ENCODE measurements at regions not wholly inside any gene's neighbourhood (a gene's known extent, or its start where the extent isn't known, plus 50 kb on each side); places are given as distances from the start of the nearest gene placed in this dataset.

- H3K4me1 Mint-ChIP-seq, result peaks cover 0 to 9% (median 8%) of the 10 kb centered on the region in 4 donors
- no peak for ATAC-seq (ENCODE audit: low read depth in 2 of 2)
Observed at GRCh38 chr4:56286763-56287162, 100.5 kb downstream of the AASDH start.

GRCh38 chr4:56283375-56283774, 103.9 kb downstream of the AASDH start:
- DNase-seq, result no peak
- Histone ChIP-seq H3K9me3 (ENCODE audit: control insufficient read depth in 2 of 2, low read length in 2 of 2) (no peaks in the 10 kb centered on the region), H3K27me3 (ENCODE audit: control insufficient read depth, insufficient read depth, low read length) (no peaks in the 10 kb centered on the region), H3K4me1 (ENCODE audit: control insufficient read depth, insufficient read depth, low read length, poor library complexity, severe bottlenecking) (no peaks in the 10 kb centered on the region), H3K36me3 (ENCODE audit: control insufficient read depth, insufficient read depth, low read length) (no peaks in the 10 kb centered on the region), H3K27ac (ENCODE audit: insufficient read depth, low read length, poor library complexity, severe bottlenecking) (no peak overlapping the region), H3K4me3 (ENCODE audit: low read depth, low read length) (no peak overlapping the region)
- no peaks in the 10 kb centered on the region for H3K4me1 Mint-ChIP-seq
- no peak overlapping the region for H3K4me3 Mint-ChIP-seq
- no peak for ATAC-seq (ENCODE audit: low read depth in 2 of 2)
- H3K36me3 Mint-ChIP-seq, result no peaks in the 10 kb centered on the region
- H3K27ac Mint-ChIP-seq, result no peak overlapping the region
- peaks cover 0 to 2% (median 0%) of the 10 kb centered on the region in 7 donors for H3K9me3 Mint-ChIP-seq
- H3K27me3 Mint-ChIP-seq, result peaks cover 4% of the 10 kb centered on the region

More at GRCh38 chr4:56286763-56287162, 100.5 kb downstream of the AASDH start:
- Histone ChIP-seq H3K9me3 (ENCODE audit: control insufficient read depth in 2 of 2, low read length in 2 of 2) (no peaks in the 10 kb centered on the region), H3K27me3 (ENCODE audit: control insufficient read depth, insufficient read depth, low read length) (peaks cover 4% of the 10 kb centered on the region), H3K4me3 (ENCODE audit: low read depth, low read length) (no peak overlapping the region), H3K27ac (ENCODE audit: insufficient read depth, low read length, poor library complexity, severe bottlenecking) (no peak overlapping the region), H3K36me3 (ENCODE audit: control insufficient read depth, insufficient read depth, low read length) (no peaks in the 10 kb centered on the region), H3K4me1 (ENCODE audit: control insufficient read depth, insufficient read depth, low read length, poor library complexity, severe bottlenecking) (peaks cover 5% of the 10 kb centered on the region)
- H3K9me3 Mint-ChIP-seq, result peaks cover 0 to 4% (median under 1%) of the 10 kb centered on the region in 7 donors
- H3K27me3 Mint-ChIP-seq, result peaks cover 6% of the 10 kb centered on the region
- H3K36me3 Mint-ChIP-seq, result no peaks in the 10 kb centered on the region
- no peak overlapping the region for H3K27ac Mint-ChIP-seq
- no peak for DNase-seq
- H3K4me3 Mint-ChIP-seq, result no peak overlapping the region

GRCh38 chr4:56282004-56282403, 105.3 kb downstream of the AASDH start:
- no peaks in the 10 kb centered on the region for H3K4me1 ChIP-seq (ENCODE audit: control insufficient read depth, insufficient read depth, low read length, poor library complexity, severe bottlenecking)
- peaks cover 0 to 2% (median 0%) of the 10 kb centered on the region in 7 donors for H3K9me3 Mint-ChIP-seq

GRCh38 chr4:56276547-56276946, 110.7 kb downstream of the AASDH start:
- no peak for ATAC-seq (ENCODE audit: low read depth in 2 of 2)
- Histone ChIP-seq H3K9me3 (ENCODE audit: control insufficient read depth in 2 of 2, low read length in 2 of 2) (no peaks in the 10 kb centered on the region), H3K27ac (ENCODE audit: insufficient read depth, low read length, poor library complexity, severe bottlenecking) (no peak overlapping the region), H3K36me3 (ENCODE audit: control insufficient read depth, insufficient read depth, low read length) (no peaks in the 10 kb centered on the region), H3K4me3 (ENCODE audit: low read depth, low read length) (no peak overlapping the region), H3K4me1 (ENCODE audit: control insufficient read depth, insufficient read depth, low read length, poor library complexity, severe bottlenecking) (no peaks in the 10 kb centered on the region), H3K27me3 (ENCODE audit: control insufficient read depth, insufficient read depth, low read length) (no peaks in the 10 kb centered on the region)
- H3K4me1 Mint-ChIP-seq, result no peaks in the 10 kb centered on the region
- peaks cover 4% of the 10 kb centered on the region for H3K27me3 Mint-ChIP-seq
- H3K27ac Mint-ChIP-seq, result no peak overlapping the region
- peaks cover 0 to 2% (median 0%) of the 10 kb centered on the region in 7 donors for H3K9me3 Mint-ChIP-seq
- H3K4me3 Mint-ChIP-seq, result no peak overlapping the region
- H3K36me3 Mint-ChIP-seq, result no peaks in the 10 kb centered on the region
- no peak for DNase-seq

More at GRCh38 chr4:56282004-56282403, 105.3 kb downstream of the AASDH start:
- H3K36me3 ChIP-seq (ENCODE audit: control insufficient read depth, insufficient read depth, low read length), result no peaks in the 10 kb centered on the region
- no peaks in the 10 kb centered on the region for H3K27me3 ChIP-seq (ENCODE audit: control insufficient read depth, insufficient read depth, low read length)
- H3K4me3 Mint-ChIP-seq, result no peak overlapping the region
- ATAC-seq (ENCODE audit: low read depth in 2 of 2), result no peak
- H3K4me1 Mint-ChIP-seq, result no peaks in the 10 kb centered on the region
- no peak for DNase-seq
- H3K27ac Mint-ChIP-seq, result no peak overlapping the region
- peaks cover 4% of the 10 kb centered on the region for H3K27me3 Mint-ChIP-seq
- no peaks in the 10 kb centered on the region for H3K36me3 Mint-ChIP-seq
- no peak overlapping the region for H3K27ac ChIP-seq (ENCODE audit: insufficient read depth, low read length, poor library complexity, severe bottlenecking)
- H3K9me3 ChIP-seq (ENCODE audit: control insufficient read depth in 2 of 2, low read length in 2 of 2), result no peaks in the 10 kb centered on the region
- H3K4me3 ChIP-seq (ENCODE audit: low read depth, low read length), result no peak overlapping the region

- H3K27ac ChIP-seq (ENCODE audit: insufficient read depth, low read length, poor library complexity, severe bottlenecking), result no peak overlapping the region
Observed at GRCh38 chr4:56273391-56273790, 113.9 kb downstream of the AASDH start.

GRCh38 chr4:56272927-56273326, 114.4 kb downstream of the AASDH start:
- Histone ChIP-seq H3K4me1 (ENCODE audit: control insufficient read depth, insufficient read depth, low read length, poor library complexity, severe bottlenecking) (no peaks in the 10 kb centered on the region), H3K27ac (ENCODE audit: insufficient read depth, low read length, poor library complexity, severe bottlenecking) (no peak overlapping the region), H3K4me3 (ENCODE audit: low read depth, low read length) (no peak overlapping the region), H3K36me3 (ENCODE audit: control insufficient read depth, insufficient read depth, low read length) (no peaks in the 10 kb centered on the region), H3K27me3 (ENCODE audit: control insufficient read depth, insufficient read depth, low read length) (no peaks in the 10 kb centered on the region), H3K9me3 (ENCODE audit: control insufficient read depth in 2 of 2, low read length in 2 of 2) (no peaks in the 10 kb centered on the region)
- H3K4me1 Mint-ChIP-seq, result no peaks in the 10 kb centered on the region
- peaks cover 0 to 2% (median 0%) of the 10 kb centered on the region in 7 donors for H3K9me3 Mint-ChIP-seq
- H3K27ac Mint-ChIP-seq, result no peak overlapping the region
- H3K4me3 Mint-ChIP-seq, result no peak overlapping the region
- DNase-seq (no peak), ATAC-seq (ENCODE audit: low read depth in 2 of 2) (no peak)
- peaks cover 3% of the 10 kb centered on the region for H3K27me3 Mint-ChIP-seq
- H3K36me3 Mint-ChIP-seq, result no peaks in the 10 kb centered on the region

More at GRCh38 chr4:56273391-56273790, 113.9 kb downstream of the AASDH start:
- Histone ChIP-seq H3K4me1 (ENCODE audit: control insufficient read depth, insufficient read depth, low read length, poor library complexity, severe bottlenecking) (no peaks in the 10 kb centered on the region), H3K9me3 (ENCODE audit: control insufficient read depth in 2 of 2, low read length in 2 of 2) (no peaks in the 10 kb centered on the region), H3K36me3 (ENCODE audit: control insufficient read depth, insufficient read depth, low read length) (no peaks in the 10 kb centered on the region), H3K27me3 (ENCODE audit: control insufficient read depth, insufficient read depth, low read length) (no peaks in the 10 kb centered on the region), H3K4me3 (ENCODE audit: low read depth, low read length) (no peak overlapping the region)
- Mint-ChIP-seq H3K27ac (no peak overlapping the region), H3K4me1 (no peaks in the 10 kb centered on the region), H3K27me3 (no peaks in the 10 kb centered on the region), H3K4me3 (no peak overlapping the region), H3K9me3 (peaks cover 0 to 2% (median 0%) of the 10 kb centered on the region in 7 donors), H3K36me3 (no peaks in the 10 kb centered on the region)
- ATAC-seq (ENCODE audit: low read depth in 2 of 2) (no peak), DNase-seq (no peak)

GRCh38 chr4:56272003-56272402, 115.3 kb downstream of the AASDH start:
- Mint-ChIP-seq H3K27me3 (peaks cover 12% of the 10 kb centered on the region), H3K9me3 (peaks cover 0 to 2% (median 0%) of the 10 kb centered on the region in 7 donors), H3K36me3 (no peaks in the 10 kb centered on the region), H3K4me3 (no peak overlapping the region), H3K4me1 (no peaks in the 10 kb centered on the region), H3K27ac (no peak overlapping the region)
- H3K27ac ChIP-seq (ENCODE audit: insufficient read depth, low read length, poor library complexity, severe bottlenecking), result no peak overlapping the region
- H3K4me3 ChIP-seq (ENCODE audit: low read depth, low read length), result no peak overlapping the region
- DNase-seq (no peak), ATAC-seq (ENCODE audit: low read depth in 2 of 2) (no peak)
- H3K9me3 ChIP-seq (ENCODE audit: control insufficient read depth in 2 of 2, low read length in 2 of 2), result no peaks in the 10 kb centered on the region
- no peaks in the 10 kb centered on the region for H3K36me3 ChIP-seq (ENCODE audit: control insufficient read depth, insufficient read depth, low read length)
- no peaks in the 10 kb centered on the region for H3K4me1 ChIP-seq (ENCODE audit: control insufficient read depth, insufficient read depth, low read length, poor library complexity, severe bottlenecking)
- H3K27me3 ChIP-seq (ENCODE audit: control insufficient read depth, insufficient read depth, low read length), result no peaks in the 10 kb centered on the region

- Mint-ChIP-seq H3K4me1 (no peaks in the 10 kb centered on the region), H3K4me3 (no peak overlapping the region), H3K27ac (no peak overlapping the region), H3K27me3 (peaks cover 18% of the 10 kb centered on the region), H3K36me3 (no peaks in the 10 kb centered on the region), H3K9me3 (no peaks in the 10 kb centered on the region)
- no peak for DNase-seq
- Histone ChIP-seq H3K9me3 (ENCODE audit: control insufficient read depth in 2 of 2, low read length in 2 of 2) (no peaks in the 10 kb centered on the region), H3K4me1 (ENCODE audit: control insufficient read depth, insufficient read depth, low read length, poor library complexity, severe bottlenecking) (no peaks in the 10 kb centered on the region), H3K4me3 (ENCODE audit: low read depth, low read length) (no peak overlapping the region), H3K36me3 (ENCODE audit: control insufficient read depth, insufficient read depth, low read length) (no peaks in the 10 kb centered on the region), H3K27me3 (ENCODE audit: control insufficient read depth, insufficient read depth, low read length) (no peaks in the 10 kb centered on the region), H3K27ac (ENCODE audit: insufficient read depth, low read length, poor library complexity, severe bottlenecking) (no peak overlapping the region)
- no peak for ATAC-seq (ENCODE audit: low read depth in 2 of 2)
Observed at GRCh38 chr4:56271131-56271530, 116.2 kb downstream of the AASDH start.

Data from CD4-positive, CD25-positive, alpha-beta regulatory T cell (primary cell).